ENCODE measurements at regions not wholly inside any gene's neighbourhood (a gene's known extent, or its start where the extent isn't known, plus 50 kb on each side); places are given as distances from the start of the nearest gene placed in this dataset.

GRCh38 chr11:119794756-119795155 is 65.8 kb upstream of the NECTIN1 start:
- no peak for DNase-seq (ENCODE audit: low read depth in 2 of 2)

GRCh38 chr11:119794141-119794665 is 65.2 kb upstream of the NECTIN1 start:
- DNase-seq (ENCODE audit: low read depth in 2 of 2): no peak

GRCh38 chr11:119793335-119793984 is 64.5 kb upstream of the NECTIN1 start:
- DNase-seq (ENCODE audit: low read depth in 2 of 2): no peak

GRCh38 chr11:119791701-119792151 is 62.7 kb upstream of the NECTIN1 start:
- no peak for DNase-seq (ENCODE audit: low read depth in 2 of 2)

- no peak for DNase-seq (ENCODE audit: low read depth in 2 of 2)
These were observed 62.0 kb upstream of the NECTIN1 start for GRCh38 chr11:119791047-119791446.

- DNase-seq (ENCODE audit: low read depth in 2 of 2): no peak
These were observed 61.5 kb upstream of the NECTIN1 start for GRCh38 chr11:119790476-119790875.

- DNase-seq (ENCODE audit: low read depth in 2 of 2): no peak
These were observed 60.9 kb upstream of the NECTIN1 start for GRCh38 chr11:119789766-119790407.

GRCh38 chr11:119788911-119789560 is 60.0 kb upstream of the NECTIN1 start:
- no peak for DNase-seq (ENCODE audit: low read depth in 2 of 2)

GRCh38 chr11:119788096-119788883 is 59.3 kb upstream of the NECTIN1 start:
- DNase-seq (ENCODE audit: low read depth in 2 of 2): no peak

- no peak for DNase-seq (ENCODE audit: low read depth in 2 of 2)
These were observed 58.1 kb upstream of the NECTIN1 start for GRCh38 chr11:119787074-119787461.

- no peak for DNase-seq (ENCODE audit: low read depth in 2 of 2)
These were observed 57.6 kb upstream of the NECTIN1 start for GRCh38 chr11:119786431-119787073.

GRCh38 chr11:119785131-119785530 is 56.1 kb upstream of the NECTIN1 start:
- no peak for DNase-seq (ENCODE audit: low read depth in 2 of 2)

GRCh38 chr11:119784421-119784820 is 55.4 kb upstream of the NECTIN1 start:
- DNase-seq (ENCODE audit: low read depth in 2 of 2): no peak

GRCh38 chr11:119783466-119784400 is 54.7 kb upstream of the NECTIN1 start:
- DNase-seq (ENCODE audit: low read depth in 2 of 2): no peak

- DNase-seq (ENCODE audit: low read depth in 2 of 2): no peak
These were observed 53.7 kb upstream of the NECTIN1 start for GRCh38 chr11:119782739-119783072.

GRCh38 chr11:119782006-119782738 is 53.2 kb upstream of the NECTIN1 start:
- no peak for DNase-seq (ENCODE audit: low read depth in 2 of 2)

GRCh38 chr11:119780222-119780953 is 51.4 kb upstream of the NECTIN1 start:
- no peak for DNase-seq (ENCODE audit: low read depth in 2 of 2)

GRCh38 chr11:119779195-119780071 is 50.4 kb upstream of the NECTIN1 start:
- no peak for DNase-seq (ENCODE audit: low read depth in 2 of 2)
